GM19324 (cell line): ENCODE measurements at regions not wholly inside any gene's neighbourhood (a gene's known extent, or its start where the extent isn't known, plus 50 kb on each side); places are given as distances from the start of the nearest gene placed in this dataset.

Experiments
- ATAC-seq: cut with Tn5 transposase; IDR thresholded peaks from one replicate; pipeline ENCODE4 v1.9.1; 2021; ENCODE audit warnings: mild to moderate bottlenecking, moderate library complexity; ENCODE audit not compliant: unreplicated experiment, low FRiP score

- ATAC-seq = no peak
Measured at GRCh38 chr4:54484383-54484782, 173.4 kb upstream of the KIT start.

GRCh38 chr4:54487491-54487890 is 170.3 kb upstream of the KIT start:
- no peak for ATAC-seq

DNA sequence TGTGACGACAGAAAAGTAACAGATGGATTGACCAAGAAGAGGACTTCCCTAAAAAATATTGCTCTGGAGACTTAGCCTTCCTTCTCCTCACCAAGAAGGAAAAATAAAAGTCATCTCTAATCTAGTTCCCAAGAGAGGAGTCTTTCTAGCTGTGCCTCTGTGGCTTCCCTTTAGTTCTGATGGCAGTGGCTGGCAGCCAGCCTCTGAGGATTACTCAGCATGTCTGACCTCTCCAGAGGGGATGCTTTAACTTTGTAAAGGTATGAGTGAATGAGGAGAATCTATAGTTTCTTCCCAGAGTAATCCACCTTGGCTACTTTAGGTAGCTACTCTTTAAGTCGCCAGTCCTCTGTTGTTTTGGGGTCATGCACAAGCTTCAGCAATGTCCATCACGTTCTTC is 163.9 kb upstream of the KIT start:
- ATAC-seq = no peak

- no peak for ATAC-seq
Measured at GRCh38 chr4:54495091-54495490, 162.7 kb upstream of the KIT start.

GRCh38 chr4:54495641-54496040 is 162.1 kb upstream of the KIT start:
- ATAC-seq = no peak

GRCh38 chr4:54496412-54496811 is 161.3 kb upstream of the KIT start:
- no peak for ATAC-seq

DNA sequence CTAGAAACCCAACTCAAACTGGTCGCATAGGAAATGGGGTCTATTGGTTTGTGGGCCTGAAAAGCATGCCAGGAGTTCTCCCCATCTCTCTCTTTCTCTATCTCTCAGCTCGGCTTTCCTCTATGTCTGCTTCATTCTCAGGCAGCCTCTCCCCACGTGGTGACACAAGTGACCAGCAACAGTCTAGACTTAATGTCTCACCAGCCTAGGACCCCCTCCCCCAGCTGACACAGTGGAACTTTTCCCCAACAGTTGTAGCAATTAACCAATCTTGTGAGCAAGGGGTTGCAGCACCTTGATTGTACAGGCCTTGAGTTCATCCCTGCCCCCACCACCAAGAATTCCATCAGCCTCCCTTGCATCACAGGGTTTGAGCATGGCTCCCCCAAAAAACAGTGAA is 159.8 kb upstream of the KIT start:
- no peak for ATAC-seq

DNA sequence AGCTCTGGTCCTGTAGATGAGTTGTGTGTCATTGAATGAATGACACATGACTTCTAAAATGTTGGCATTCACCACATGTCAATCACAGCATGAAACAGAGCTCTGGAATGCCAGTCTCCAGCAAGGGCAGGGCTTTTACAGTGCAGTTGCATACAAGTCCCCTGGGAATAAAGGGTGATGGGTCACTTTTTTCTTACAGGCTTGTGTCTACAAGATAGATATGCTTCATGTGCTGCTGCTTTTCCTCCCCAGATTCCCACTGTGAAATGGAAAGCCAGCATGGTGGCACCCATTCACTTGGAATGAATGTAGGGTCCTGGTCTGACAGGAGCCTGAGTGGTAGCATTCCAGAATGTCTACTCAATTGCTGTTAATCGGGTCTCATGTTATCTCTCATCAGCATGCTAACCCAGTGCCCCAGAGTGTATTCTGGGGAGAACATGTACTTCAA is 159.1 kb upstream of the KIT start:
- no peak for ATAC-seq

GRCh38 chr4:54499308-54500074 is 158.3 kb upstream of the KIT start:
- no peak for ATAC-seq

DNA sequence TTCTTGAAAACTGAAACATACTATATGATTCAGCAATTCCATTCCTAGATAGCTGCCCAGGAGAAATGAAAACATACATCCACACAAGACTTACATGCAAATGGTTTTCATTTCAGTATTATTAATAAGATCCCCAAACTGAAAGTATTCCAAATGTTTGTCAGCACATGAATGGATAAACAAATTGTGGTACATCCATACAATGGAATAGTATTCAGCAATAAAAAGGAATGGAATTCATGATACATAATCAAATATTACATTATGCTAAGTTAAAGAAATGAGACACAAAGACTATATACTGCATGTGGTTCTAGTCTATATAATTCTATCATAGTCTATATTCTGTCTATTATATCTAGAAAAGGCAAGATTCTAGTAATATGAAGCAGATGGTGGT is 152.4 kb upstream of the KIT start:
- ATAC-seq = no peak

DNA sequence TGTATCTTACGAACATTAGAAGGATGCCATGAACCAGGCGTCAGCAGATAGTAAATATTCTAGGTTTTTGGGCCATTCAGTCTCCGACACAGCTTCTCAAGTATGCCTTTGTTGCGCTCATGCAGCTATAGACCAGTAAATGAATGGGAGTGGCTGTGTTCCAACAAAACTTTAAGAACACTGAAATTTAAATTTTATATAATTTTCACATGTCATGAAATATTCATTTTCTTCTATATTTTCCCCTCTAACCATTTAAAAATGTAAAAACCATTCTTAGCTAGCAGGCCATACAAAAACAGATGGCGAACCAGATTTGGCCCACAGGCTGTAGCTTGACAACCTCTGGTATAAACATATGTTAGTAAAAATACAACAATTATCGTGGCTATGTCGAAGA is 151.8 kb upstream of the KIT start:
- ATAC-seq = no peak

- ATAC-seq = no peak
Measured at GRCh38 chr4:54509057-54509456, 148.7 kb upstream of the KIT start.

DNA sequence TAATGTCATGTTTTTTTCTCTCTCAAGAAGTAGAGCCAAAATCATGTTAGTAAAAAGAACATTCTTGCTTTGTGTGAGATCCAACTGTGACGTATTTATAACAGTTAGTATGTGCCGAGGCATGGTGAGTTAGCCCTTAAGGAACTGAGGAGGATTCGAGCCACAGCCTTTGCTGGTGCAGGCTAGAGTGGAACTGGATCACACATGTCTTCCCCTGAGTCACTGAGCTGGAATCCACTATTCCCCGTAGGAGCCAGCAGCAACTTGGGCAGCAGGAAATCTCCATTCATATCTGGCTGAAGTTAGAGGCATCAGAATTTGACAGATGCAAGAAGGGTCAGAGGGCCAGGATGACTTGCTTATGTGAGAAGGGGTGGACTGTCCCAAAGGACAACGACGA is 144.6 kb upstream of the KIT start:
- ATAC-seq = no peak

- no peak for ATAC-seq
Measured at GRCh38 chr4:54513741-54514140, 144.0 kb upstream of the KIT start.

GRCh38 chr4:54516556-54517215 is 141.1 kb upstream of the KIT start:
- ATAC-seq = no peak

DNA sequence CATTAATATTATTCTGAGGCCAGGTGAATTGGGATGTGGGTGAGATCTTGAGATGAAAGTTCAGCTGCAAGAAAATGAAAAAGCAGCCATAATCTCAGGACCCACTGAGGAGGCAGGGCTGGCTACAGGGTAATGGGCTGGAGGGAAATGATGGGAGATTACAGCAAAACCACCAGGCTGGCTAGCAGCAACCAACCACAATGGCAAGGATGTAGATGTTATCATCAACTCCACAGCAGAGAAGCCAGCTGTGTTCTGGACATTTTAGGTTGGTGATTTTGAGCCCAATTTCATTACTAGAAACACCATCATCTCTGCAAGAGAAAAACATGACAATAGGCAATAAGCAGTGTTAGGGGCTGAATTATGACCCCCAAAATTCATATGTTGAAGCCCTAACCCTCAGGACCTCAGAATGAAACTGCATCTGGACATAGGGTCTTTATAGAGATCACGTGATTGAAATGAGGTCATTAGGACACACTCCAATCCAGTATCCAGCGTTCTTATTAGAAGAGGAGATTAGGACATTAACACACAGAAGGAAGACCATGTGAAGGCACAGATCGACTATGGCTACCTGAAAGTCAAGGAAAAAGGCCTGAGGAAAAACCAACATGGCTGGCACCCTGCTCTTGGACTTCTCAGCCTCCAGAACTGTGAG is 139.8 kb upstream of the KIT start:
- ATAC-seq = no peak

DNA sequence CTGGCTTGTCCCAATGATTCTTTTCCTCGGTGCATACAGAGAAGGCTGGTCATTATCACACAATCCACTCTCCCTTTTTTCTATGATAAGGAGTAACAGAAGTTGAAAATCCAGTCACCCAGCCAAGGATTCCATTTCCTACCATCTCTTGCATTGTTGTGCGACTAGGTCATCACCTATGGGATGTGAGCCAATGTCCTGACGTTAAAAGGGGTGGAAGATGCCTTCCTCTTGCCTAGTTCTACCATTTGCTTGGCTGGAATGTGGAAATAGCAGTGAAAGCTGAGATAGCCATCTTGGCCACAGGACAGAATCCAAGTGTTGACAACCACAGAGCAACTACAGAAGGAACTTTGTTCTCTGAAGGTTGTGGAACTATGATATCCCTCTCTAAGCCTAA is 132.2 kb upstream of the KIT start:
- ATAC-seq = no peak

DNA sequence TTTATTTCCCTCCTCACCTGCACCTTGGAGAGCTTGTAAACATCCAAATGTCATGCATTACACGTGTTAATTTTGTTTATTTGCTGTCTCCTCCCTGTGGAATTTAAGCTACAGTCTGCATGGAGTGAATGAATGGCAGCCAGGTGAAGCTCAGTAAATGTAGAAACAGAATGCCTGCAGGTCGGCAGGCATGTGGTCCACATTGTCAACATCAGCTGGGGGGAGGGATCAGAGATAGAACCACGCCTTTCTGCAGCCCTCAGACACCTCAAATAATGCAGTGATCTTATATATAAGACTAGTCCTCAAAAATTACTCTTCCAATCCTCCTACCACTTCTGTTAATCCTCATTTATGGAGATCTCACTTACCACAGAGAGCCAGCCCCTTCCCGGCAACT is 131.2 kb upstream of the KIT start:
- no peak for ATAC-seq

DNA sequence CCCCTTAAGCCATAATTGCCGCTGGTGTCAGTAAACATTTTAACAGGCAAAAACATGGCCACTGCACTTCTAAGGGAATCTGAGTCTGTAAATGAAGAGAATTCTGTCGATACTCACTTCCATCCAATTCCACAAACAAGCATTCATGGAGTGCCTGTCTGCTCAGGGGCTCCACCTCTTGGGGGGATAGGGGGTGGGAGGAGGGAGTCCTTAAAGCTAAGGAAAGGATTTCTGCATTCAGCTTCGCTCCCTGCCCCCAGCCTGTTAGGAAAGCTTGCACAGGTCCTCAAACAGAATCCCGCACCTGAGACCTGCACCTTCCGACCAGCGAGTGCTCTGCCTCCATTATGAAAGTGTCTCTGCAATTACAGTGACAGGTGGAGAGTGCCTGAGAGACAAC is 130.2 kb upstream of the KIT start:
- no peak for ATAC-seq

- ATAC-seq = no peak
Measured at GRCh38 chr4:54539500-54540029, 118.2 kb upstream of the KIT start.

GRCh38 chr4:54540931-54541330 is 116.8 kb upstream of the KIT start:
- no peak for ATAC-seq
